Stimulated activated CD8-positive, alpha-beta memory T cell treated with anti-CD3 and anti-CD28 coated beads, Interleukin-15, amount 100 ng/mL, for 4 hours (primary cell): ENCODE measurements at regions not wholly inside any gene's neighbourhood (a gene's known extent, or its start where the extent isn't known, plus 50 kb on each side); places are given as distances from the start of the nearest gene placed in this dataset.

ENCODE experiments used
- DNase-seq, 2 donors: peaks; one replicate each; pipeline ENCODE4 v3.0.0-alpha.2; 2020; ENCODE audit warnings: low read depth in 2 of 2

DNA sequence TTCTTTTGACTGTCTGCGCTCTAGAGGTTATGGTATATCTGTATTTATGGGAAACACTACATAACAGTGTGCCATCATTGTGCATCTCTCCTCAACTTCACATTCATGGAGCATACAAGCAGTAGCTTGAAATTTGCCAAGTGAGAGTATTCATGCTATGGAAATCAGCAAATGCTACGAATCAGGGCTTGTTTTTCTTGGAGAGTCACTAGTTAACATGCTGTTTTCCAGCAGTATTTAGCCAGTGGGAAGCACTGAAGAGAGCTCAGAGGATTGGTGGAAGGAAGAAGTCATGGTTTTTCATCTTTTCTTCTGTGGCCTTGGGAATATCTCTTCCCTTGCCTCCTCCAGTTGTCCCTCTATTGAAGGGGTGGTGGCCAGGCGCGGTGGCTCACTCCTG lies 303.0 kb downstream of the PSAT1 start:
- DNase-seq, result no peak

DNA sequence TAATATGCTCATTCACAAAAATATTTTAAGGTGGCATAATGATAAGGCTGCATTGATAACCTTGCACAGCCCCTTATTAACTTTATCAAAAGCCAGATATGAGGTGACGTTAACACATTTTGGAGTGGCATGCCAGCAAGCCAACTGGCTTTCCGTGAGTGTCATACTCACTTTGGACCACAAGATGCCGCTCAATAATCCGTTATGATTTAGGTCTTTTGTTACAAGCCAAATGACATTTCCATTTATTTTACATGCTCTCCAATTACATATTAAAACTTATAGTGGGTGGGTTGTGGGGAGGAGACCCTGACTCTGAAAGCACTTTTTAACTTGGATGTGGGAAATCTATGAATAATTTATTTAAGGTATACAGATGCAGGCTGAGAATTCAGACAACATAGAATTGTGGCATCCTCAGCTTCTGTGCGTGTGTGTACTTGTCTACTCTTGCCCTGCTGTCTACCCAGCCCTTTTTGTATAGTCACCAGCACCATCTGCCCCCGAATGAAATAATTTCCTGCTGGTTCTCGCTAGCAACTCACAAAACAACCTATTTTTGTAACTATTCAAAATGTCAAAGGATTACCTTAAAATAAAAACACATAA lies 305.1 kb downstream of the PSAT1 start:
- no peak for DNase-seq

DNA sequence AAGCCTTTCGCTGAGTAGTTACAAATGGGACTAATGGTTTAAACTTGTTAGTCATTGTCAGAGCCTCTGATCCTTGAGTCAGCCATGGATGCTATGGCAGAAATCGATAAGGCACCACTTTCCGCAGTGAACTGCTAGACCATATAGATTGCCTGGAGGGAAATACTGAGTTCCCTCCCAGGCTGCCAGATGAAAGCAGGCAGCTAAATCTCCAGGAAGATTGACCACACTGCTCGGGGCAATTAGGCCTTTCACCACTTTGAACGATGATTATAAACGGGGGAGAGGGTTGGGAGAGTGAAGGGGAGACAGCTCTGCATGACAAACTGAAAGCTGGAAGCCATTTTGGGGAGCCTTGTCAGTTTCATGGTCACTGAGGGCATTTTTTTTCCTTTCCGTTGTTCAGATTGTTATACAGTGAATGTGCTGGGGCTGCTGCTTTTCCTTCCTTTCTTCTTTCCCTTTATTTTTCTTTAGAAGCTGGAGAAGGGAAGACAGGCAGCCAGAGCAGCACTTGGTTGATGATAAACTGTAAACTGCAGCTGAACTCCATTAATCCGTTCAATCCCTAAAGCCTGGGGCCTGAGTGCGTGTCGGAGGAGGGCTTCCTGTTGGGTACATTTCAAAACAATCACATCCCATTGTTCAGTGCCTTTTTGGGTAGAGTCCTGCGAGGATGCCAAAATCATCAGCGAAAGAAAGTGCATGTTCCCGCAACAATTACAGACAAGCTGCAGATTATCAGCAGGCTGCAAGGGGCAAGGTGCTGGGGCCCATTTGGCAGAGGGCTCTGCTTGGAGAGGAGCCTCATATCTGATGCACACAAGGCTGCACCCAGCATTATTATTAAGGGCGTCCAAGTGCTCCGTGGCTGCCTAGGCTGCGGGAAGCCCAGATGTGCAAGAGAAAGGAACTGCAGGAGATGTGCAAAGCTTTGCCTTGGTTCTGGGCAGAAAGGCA lies 308.4 kb downstream of the PSAT1 start:
- no peak for DNase-seq

DNA sequence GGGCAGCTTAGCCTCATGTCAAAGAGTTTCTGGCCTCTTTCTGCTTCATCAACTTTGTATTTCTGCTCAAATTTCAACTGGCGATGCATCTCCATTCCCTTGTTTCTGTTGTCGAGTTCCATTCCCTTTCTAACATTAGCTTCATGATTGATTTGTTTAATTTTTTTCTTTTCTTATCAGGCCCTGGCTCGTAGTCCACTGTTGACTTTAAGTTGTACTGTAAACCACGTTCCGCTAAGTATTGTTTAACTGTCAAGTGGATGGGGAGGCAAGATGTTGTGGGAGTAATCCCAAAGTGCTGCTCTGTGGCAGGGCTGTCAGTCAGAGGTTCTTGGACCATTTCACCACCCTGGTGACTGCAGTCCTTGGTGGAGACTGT lies 309.1 kb downstream of the PSAT1 start:
- no peak for DNase-seq

DNA sequence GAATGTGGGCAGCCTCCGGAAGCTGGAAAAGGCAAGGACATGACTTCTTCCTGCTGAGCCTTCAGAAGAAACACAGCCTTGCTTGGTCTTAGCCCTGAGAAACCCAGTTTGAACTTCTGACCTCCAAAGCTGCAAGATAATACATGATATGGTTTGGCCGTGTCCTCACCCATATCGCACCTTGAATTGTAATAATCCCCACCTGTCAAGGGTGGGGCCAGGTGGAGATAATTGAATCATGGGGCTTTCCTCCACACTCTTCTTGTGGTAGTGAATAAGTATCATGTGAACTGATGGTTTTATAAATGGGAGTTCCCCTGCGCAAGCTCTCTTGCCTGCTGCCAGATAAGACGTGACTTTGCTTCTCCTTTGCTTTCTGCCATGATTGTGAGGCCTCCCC lies 310.9 kb downstream of the PSAT1 start:
- no peak for DNase-seq

DNA sequence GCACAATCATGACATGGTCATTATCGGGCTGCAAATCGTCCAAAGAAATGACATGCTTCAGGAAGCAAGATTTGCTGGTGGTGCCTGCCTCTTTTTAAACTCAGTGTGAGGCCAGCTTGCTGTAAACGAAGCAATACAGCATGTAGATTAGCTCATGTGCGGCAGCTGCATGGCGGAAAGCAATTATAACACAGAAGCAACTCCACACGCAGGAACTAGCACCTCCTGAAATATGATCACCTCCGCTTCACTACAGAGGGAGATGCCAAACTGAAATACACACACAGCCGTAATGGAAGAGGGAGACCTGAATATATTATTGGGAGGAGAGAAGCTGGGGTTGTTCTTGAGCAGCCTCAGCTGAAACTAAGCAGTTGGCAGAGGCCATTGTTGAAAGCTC lies 312.5 kb downstream of the PSAT1 start:
- DNase-seq, result no peak

DNA sequence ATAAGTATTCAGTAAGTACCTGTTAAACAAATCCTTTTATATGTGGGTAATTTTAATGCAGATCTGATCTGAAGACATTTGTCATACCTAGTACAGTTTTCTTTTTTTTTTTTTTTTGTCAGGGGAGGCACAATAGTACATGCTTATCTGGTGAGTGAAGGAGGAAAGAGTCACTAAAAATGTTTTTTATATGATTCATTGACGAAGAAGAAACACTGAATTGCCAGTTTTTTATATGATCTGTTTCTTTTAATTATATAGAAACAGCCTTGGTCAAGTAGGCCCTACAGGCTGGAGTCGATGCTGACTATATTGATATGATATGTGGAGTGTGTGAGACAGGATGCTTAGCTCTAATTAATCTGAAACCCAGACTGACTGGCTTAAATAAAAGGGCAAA lies 315.2 kb downstream of the PSAT1 start:
- DNase-seq, result no peak

DNA sequence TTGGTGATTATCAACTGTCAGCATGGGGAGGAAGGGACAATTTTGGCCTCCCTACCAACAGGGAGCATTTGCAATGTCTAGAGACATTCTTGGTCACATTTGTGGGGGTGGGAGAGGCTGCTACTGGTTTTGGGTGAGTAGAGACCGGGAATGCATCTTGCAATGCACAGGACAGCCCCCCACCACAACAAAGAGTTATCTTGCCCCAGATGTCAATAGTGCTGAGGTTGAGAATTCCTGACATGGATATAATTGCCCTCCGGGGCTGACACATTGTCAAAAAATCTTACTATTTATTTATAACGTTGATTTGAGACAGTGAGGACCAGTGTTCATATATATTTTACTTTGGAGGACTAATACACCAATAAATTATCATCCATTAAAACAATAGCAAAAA lies 316.1 kb downstream of the PSAT1 start:
- DNase-seq, result no peak

DNA sequence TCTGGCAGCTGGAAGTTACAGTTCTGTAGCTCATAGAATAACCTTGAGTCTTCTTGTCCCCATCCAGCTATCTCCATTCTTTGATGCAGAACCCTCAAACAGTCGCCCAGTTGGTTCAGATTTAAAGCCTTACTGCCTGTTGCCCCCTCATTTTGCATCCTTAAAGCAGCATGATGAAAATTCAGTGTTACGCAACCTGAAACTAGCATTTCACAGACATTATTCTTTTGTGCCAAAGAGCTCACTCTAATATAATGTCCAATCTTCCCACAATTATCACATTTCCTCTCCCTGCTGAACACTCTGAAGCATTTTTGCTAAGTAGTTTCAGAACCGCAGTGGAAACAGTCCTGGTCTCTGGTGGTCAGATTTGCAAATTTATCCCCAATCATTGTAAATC lies 318.0 kb downstream of the PSAT1 start:
- DNase-seq, result no peak

DNA sequence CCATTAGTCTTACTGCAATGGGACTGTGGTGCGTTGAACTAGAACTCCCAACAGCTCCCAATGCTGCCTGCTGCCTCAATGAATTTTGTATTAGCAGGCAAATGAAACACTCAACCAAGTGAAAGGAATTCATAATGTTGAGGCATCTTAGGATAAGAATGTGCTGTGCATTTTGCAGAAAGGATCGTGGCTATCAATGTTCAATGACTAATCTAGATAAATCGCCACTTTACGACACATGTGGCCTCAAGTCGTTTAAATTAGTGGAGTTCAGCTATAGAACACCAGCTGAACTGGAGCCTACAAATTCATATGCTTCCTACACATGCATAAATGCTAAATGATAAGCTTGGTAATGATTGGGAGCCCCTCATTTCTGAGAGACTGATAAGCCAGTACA lies 318.4 kb downstream of the PSAT1 start:
- no peak for DNase-seq

DNA sequence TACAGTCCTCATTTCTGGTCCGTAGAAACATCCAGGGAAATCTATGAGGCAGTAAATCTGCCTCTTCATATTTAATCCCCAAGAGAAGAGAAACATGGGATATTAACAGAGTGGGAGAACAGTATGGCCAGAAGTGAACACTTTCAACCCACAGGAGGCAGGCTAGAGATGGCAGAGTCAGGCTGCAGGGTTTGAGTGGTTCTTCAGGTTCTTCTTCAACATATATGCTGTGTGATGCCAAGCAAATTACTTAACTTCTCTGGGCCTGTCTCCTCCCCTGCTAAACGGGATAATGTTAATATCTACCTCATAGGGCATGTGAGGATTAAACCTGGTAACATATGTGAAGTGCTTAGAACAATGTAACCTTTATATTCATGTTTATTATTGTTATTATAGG lies 321.8 kb downstream of the PSAT1 start:
- DNase-seq, result no peak

DNA sequence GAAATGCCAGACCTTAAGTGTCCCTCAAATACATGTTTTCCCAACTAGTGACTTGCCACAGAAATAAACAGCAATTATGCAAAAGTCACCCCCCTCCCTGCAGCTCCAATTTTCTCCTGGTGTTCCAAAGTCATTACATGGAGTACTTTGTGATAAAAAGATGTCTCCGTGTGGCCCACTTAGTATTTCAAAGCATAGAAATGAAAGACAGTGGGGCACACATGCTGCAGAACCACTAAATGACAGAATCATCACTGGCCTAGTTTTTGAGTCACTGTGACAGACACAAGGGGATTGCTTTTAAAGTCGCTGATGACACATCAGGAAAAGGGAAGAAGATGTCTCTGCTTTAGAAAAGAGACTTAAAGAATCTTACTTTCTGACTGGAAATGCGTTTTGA lies 323.4 kb downstream of the PSAT1 start:
- no peak for DNase-seq

DNA sequence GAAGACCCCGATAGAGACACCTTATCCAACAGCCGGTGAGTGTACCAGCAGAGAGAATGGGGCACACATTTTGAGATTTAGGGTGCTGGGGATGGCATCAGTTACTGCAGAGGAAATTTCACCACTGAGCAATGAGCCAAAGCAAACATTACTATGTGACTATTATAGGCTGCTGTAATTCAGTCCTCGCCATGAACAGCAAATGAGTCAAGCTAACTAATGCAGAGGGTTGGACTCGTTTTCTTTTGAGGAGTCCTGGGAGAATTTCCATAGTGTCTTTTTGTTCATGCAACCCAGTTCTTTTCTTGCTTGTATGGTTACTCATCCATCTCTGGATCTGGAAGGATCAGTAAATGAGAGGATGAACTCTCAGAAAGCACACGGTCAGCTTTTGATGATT lies 323.8 kb downstream of the PSAT1 start:
- no peak for DNase-seq

DNA sequence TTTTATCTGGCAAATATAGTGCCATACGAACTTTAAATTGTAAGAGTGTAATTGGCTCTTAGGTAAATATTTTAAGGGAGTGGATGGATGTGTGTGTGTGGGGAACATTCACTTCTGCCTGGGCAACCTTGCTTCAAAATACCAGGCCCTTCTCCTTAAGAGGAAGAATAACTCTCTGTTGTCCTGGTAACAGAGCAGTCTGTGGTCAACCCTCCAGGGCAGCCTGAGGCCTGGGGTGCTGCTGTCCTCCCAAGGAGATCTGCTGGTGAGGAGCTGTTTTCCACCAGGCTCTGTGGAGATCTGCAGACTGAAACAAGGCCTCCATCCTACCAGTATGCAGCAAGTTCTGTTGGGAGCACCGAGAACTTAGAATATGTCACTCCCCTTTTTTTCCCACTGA lies 325.2 kb downstream of the PSAT1 start:
- no peak for DNase-seq

DNA sequence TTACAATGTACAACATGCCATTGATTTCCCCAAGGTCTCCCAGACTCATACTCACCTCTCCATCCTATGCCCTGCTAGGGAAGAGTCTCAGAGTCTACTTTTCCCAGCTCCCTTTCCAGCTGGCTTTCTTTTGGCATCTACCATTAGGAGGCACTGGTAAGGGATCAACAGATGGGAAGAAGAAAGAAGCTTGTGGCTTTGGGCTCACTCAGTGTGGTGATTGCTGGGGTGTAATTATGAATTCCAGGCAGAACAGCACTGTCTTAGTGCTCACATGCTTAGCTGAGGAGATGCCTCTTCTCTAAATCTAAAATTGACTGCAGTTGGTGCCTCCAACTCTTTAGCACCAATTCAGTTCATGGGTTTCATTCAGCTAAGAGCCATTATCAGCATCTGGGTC lies 330.0 kb downstream of the PSAT1 start:
- no peak for DNase-seq

DNA sequence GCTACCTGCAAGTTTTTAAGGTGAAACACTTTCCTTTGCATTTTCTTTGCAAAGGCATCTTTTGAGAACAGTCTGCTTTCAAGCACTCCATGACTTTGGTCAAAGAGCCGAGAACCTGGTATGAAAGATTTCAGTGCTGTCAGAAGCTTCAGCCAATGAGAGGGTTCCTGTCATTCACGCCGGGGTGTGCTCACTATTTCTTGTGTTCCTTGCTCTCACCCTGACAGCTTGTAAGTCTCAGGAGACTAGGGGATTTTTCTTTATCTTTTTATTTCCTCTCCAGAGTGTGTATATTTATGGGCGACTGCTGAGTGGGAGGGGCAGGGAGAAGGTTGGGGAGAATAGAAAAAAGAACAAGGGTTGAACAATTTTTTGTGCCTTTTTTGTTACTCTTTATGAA lies 334.0 kb downstream of the PSAT1 start:
- no peak for DNase-seq

DNA sequence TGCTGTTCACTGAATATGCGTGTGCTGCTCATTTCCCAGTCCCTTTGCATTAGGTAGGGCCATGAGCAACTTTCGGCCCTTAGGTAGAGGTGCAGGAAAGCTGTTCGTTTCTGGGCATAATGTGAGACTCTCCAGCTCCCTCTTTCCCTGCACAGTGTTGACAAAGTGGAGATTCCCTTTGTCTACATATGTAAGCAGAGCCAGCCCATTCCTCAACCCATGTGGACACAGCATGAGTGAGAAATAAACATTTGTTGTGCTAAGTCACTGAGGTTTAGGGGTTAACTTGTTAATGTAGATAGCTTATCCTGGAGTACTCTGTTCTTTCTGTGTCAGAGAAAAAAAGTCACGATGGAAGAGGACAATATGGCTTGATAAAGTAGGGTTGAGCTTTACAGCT lies 343.8 kb downstream of the PSAT1 start:
- DNase-seq, result no peak

DNA sequence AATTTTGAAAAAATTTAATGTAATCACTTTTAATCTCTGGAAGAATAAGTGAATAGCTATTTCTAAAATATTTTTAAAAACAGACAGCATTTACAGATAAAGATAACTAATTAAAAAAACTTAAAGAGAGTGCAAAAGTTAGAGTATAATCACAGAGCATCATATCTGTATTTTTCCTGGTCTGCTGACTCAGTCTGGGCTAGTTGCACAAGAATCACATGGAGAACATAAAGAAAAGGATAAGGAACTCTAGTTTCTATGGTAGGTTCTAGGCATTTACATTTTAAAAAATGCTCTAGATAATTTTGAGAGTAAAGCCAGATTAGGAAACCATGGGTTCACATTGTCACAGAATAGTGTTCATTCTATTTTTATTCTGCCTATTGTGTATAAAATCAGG lies 347.4 kb downstream of the PSAT1 start:
- no peak for DNase-seq

DNA sequence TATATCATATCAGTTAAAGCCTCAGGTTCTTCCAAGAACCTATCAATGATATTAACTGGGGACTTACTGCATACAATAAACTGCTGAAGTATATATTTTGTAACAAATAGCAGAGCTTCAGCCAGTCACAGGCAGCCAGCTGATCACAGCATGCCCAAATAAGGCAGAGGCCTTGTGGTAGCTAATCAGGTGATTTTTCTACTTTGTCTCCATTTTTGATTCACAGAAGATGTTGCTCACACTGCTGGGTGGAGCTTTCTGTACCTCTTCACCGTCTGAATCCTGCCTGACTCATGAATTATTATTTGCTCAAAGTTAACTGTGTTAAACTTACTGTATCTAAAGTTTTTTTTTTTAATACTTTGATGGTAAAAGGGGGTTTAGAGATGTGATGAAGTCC lies 357.4 kb downstream of the PSAT1 start:
- DNase-seq, result no peak

DNA sequence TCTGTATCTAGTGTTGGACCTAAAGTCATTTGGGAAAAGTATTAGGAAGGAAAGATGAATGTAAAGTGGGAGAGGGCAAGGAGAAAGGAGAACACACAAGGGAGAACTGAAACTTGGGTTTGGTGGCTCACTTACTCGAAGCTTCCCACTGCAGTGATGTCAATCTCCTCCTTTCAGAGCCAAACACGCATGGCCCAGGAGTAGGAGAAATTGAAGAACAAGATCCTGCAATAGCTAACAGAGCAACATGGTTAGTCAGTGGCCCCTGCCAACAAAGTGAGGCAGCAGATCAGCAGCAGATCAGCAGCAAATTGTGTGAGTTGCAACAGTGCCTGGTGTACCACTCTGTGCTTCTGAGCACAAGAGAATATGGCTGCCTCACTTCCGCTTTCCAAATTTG lies 366.4 kb downstream of the PSAT1 start:
- no peak for DNase-seq

DNA sequence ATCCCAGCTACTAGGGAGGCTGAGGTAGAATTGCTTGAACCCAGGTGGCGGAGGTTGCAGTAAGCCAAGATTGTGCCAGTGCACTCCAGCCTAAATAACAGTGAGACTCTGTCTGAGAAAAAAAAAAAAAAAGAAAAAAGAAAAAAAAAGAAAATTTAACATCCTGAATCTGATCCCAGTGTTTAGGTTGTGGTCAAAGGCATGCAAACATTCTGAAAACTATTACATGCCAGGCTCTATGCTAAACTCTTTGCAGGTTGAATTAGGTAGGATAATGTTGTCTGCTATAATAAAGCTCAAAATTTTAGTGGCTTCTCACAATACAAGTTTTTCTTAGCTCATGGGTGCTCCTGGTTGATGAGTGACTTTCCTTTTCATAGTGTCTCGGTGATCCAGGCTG lies 367.4 kb downstream of the PSAT1 start:
- no peak for DNase-seq

DNA sequence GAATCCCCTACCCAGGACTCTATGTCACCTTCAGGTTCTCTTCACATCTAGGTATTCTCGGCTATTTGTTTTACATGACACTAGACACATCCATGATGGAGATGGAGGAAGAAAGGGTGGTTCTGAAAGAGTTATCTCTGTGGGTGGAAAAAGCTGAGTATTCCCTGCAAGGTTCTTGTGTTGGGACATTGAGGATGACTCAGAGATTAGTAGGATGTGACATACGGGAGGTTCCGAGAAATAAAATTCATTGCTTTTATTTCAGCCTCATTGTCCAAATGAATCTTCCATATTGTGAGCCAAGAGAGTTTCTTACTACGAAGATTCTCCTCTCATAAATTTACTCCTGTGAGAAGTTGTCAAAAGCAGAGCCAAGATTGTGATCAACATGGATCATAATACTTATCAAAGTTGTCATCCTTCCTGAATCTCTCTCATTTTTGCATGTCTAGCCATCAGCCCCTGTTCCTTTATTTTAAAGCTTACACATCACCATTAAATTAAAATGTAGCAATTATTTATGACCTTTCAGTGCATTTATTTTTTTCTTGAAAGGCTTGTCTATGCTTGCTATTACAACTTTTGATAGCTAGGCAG lies 370.0 kb downstream of the PSAT1 start:
- no peak for DNase-seq

DNA sequence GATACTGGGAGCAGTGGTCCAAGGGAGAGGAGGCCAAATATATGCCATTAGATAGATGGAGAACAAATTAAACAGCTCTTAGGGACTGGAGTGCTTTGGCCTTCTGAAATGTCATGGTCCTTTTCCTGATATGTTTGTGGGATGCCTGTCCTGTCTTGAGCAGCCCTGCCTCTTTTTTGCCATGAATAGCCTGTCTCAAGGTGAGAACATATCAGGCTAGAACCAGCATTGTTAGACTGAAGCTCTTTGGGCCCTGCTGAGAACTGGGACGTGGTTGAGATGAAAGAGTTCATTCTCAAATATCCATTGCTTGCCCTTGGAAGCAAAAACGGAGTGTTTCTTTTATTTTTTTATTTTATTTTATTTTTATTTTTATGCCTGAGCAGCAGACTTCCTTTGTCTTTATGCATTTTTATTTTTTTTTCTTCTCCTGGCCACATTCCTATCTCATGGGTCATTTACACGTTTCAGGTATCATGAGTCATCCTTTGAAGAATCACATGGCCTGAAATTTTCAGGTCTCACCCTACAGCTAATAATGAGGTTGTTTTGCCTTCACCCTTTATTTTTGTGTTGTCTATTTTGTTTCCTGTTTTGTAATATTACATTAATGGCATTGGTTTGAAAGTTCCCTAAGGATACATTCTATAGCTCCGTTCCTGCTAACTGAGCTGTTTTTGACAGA lies 371.4 kb downstream of the PSAT1 start:
- no peak for DNase-seq
